Thyroid gland (tissue), 4 donors: ENCODE measurements at regions not wholly inside any gene's neighbourhood (a gene's known extent, or its start where the extent isn't known, plus 50 kb on each side); places are given as distances from the start of the nearest gene placed in this dataset.

Experiments used
- POLR2A ChIP-seq, 2 donors: fragments of 450-650 bp; IDR thresholded peaks; one replicate each; pipeline ENCODE4 v1.6.1; 2017; ENCODE audit warnings: antibody characterized with exemption in 2 of 2, mild to moderate bottlenecking in 2 of 2, moderate library complexity in 1 of 2
- TF ChIP-seq, protein P1 (sequence below), 6 experiments: fragments of 200-600 bp in 3 of 6; fragments of 450-650 bp in 3 of 6; sonication (generic) in 3 of 6; IDR thresholded peaks; one replicate each; pipeline ENCODE4 v1.5.1; 2016 to 2019; ENCODE audit warnings: antibody characterized with exemption in 6 of 6, mild to moderate bottlenecking in 2 of 6, inconsistent platforms in 1 of 6, moderate library complexity in 1 of 6

DNA sequence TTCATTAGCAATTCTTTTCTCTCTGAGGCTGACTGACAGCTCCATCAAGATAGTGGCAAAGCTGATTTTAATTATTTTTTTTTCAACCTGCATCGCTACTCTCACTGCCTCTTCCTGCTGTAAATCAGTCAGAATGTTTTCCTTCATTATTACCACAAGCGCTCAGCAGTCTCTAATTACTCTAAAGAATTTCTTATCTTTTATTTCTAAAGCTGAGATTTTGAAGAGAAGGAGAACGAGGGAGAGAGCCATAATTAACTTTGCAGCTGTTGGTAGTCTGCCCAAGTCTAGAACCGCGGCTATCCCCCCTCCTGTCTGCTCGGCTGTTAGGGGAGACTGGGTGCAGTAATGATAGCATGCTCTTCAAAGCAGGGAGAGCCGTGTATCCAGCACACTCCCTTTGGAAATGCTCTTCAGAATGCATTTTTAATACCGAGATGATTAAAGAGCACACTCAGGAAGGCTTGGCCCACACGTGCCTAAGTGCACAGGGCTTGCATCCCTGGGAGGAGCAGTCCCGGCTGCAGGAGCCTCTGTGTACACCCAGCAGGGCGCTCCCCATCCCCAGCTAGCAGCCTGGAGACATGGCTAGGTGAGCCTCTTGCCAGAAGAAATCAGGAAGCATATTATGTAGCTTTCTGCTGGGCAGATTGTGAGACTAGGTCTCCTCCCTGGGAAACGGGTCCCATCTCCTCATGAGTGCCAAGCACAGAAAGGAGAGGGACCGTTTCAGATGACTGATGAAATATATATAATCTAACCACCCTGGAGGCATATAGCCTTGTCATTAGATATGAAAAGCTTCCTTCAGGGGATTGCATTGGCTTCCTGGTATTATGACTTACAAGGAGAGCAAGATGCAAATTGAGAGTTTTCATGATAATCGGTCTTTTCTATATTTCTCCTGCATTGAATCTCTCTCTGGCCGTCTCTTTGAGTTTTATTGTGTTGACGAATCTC is 555.2 kb downstream of the CMPK2 start:
- TF ChIP-seq POLR2A (IDR thresholded peaks at IDR 0.05), result no peak
- TF ChIP-seq, protein P1, sequence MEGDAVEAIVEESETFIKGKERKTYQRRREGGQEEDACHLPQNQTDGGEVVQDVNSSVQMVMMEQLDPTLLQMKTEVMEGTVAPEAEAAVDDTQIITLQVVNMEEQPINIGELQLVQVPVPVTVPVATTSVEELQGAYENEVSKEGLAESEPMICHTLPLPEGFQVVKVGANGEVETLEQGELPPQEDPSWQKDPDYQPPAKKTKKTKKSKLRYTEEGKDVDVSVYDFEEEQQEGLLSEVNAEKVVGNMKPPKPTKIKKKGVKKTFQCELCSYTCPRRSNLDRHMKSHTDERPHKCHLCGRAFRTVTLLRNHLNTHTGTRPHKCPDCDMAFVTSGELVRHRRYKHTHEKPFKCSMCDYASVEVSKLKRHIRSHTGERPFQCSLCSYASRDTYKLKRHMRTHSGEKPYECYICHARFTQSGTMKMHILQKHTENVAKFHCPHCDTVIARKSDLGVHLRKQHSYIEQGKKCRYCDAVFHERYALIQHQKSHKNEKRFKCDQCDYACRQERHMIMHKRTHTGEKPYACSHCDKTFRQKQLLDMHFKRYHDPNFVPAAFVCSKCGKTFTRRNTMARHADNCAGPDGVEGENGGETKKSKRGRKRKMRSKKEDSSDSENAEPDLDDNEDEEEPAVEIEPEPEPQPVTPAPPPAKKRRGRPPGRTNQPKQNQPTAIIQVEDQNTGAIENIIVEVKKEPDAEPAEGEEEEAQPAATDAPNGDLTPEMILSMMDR (IDR thresholded peaks at IDR 0.05), result no peak
